Upper lobe of left lung (tissue), 6 donors: ENCODE measurements at regions not wholly inside any gene's neighbourhood (a gene's known extent, or its start where the extent isn't known, plus 50 kb on each side); places are given as distances from the start of the nearest gene placed in this dataset.

Experiments used
- ATAC-seq, 2 donors: fragments of 200-7000 bp; cut with Tn5 transposase; one replicate each; pipeline ENCODE4 v1.9.1; 2022; ENCODE audit warnings: mild to moderate bottlenecking in 2 of 2, moderate library complexity in 2 of 2; ENCODE audit not compliant: low FRiP score in 2 of 2
- DNase-seq, 2 donors: peaks; one replicate each; pipeline ENCODE4 v3.0.0-alpha.2; 2019 to 2020
- H3K27ac ChIP-seq, 4 donors: fragments of 200-600 bp; sonication (generic); one replicate each; pipeline ENCODE4 v1.5.1; 2016 to 2019
- H3K27me3 ChIP-seq, 4 donors: fragments of 200-600 bp; sonication (generic); one replicate each; pipeline ENCODE4 v1.5.1; 2017 to 2019
- H3K36me3 ChIP-seq, 4 donors: fragments of 200-600 bp; sonication (generic); one replicate each; pipeline ENCODE4 v1.5.1; 2016 to 2019
- H3K4me1 ChIP-seq, 4 donors: fragments of 200-600 bp; sonication (generic); one replicate each; pipeline ENCODE4 v1.5.1; 2018 to 2019
- H3K4me3 ChIP-seq, 4 donors: fragments of 200-600 bp; sonication (generic); one replicate each; pipeline ENCODE4 v1.5.1; 2017 to 2019; ENCODE audit warnings: mild to moderate bottlenecking in 2 of 4, moderate library complexity in 1 of 4
- H3K9me3 ChIP-seq, 4 donors: fragments of 200-600 bp; sonication (generic); one replicate each; pipeline ENCODE4 v1.5.1; 2018 to 2019
- EP300 ChIP-seq, 4 donors: sonication (generic); formaldehyde crosslinking; IDR thresholded peaks; one replicate each; pipeline ENCODE4 v1.5.1; 2017; ENCODE audit warnings: antibody characterized with exemption in 4 of 4, control low read depth in 2 of 4
- POLR2A ChIP-seq, 4 donors: fragments of 450-650 bp; IDR thresholded peaks; one replicate each; pipeline ENCODE4 v1.5.1; 2016 to 2017; ENCODE audit warnings: antibody characterized with exemption in 4 of 4, mild to moderate bottlenecking in 2 of 4
- POLR2AphosphoS5 ChIP-seq, 2 donors: sonication (generic); formaldehyde crosslinking; IDR thresholded peaks; one replicate each; pipeline ENCODE4 v1.5.1; 2017; ENCODE audit warnings: antibody characterized with exemption in 2 of 2
- WGBS, 2 donors: methylation state at CpG; one replicate each; pipeline ENCODE4 v1.1.5; 2017 to 2018; 5-methylcytosine and 5-hydroxymethylcytosine counted together
- TF ChIP-seq, protein P1 (sequence below), 6 experiments: fragments of 450-650 bp in 4 of 6; fragments of 200-600 bp in 2 of 6; sonication (generic) in 2 of 6; IDR thresholded peaks; one replicate each; pipeline ENCODE4 v1.5.1; 2016 to 2019; ENCODE audit warnings: antibody characterized with exemption in 6 of 6
- donor health status: DM: no; HTN: no; CAD: no; lungs with moderate emphysema.
- donor health status: DM: no; HTN: yes; CAD: no; lungs with severe emphysema.

DNA sequence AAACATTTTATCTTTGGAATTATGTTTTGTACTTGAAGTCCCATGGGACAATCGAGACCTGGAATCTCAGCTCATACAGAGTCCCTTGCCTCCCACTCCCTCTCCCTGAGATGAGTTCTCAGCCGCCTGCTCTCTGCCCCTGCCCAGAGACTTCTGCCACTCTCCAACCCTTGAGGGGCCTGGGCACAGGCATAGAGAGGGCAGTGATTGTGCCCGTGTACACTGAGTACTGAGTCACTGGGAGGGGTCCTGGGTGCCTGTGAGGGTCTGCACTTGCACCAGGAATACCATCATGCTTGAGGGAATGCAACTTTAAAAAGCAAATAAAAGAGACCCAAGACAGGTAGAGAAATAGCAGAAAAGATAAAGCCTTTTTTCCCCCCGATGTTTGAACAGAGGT is 453.8 kb upstream of the HS3ST5 start:
- no peaks in the 10 kb centered on the region for H3K9me3 ChIP-seq
- H3K27ac ChIP-seq, result no peak overlapping the region
- DNase-seq (no peak), ATAC-seq (peak in 1 of 2 donors; percentile 62)
- no peaks in the 10 kb centered on the region for H3K4me1 ChIP-seq
- no peak for TF ChIP-seq POLR2A (IDR thresholded peaks at IDR 0.05)
- TF ChIP-seq EP300 (IDR thresholded peaks at IDR 0.05), result no peak
- no peak for TF ChIP-seq POLR2AphosphoS5 (IDR thresholded peaks at IDR 0.05)
- TF ChIP-seq, protein P1, sequence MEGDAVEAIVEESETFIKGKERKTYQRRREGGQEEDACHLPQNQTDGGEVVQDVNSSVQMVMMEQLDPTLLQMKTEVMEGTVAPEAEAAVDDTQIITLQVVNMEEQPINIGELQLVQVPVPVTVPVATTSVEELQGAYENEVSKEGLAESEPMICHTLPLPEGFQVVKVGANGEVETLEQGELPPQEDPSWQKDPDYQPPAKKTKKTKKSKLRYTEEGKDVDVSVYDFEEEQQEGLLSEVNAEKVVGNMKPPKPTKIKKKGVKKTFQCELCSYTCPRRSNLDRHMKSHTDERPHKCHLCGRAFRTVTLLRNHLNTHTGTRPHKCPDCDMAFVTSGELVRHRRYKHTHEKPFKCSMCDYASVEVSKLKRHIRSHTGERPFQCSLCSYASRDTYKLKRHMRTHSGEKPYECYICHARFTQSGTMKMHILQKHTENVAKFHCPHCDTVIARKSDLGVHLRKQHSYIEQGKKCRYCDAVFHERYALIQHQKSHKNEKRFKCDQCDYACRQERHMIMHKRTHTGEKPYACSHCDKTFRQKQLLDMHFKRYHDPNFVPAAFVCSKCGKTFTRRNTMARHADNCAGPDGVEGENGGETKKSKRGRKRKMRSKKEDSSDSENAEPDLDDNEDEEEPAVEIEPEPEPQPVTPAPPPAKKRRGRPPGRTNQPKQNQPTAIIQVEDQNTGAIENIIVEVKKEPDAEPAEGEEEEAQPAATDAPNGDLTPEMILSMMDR (IDR thresholded peaks at IDR 0.05), result no peak
- no peak overlapping the region for H3K4me3 ChIP-seq
- no peaks in the 10 kb centered on the region for H3K27me3 ChIP-seq
- WGBS, 2 donors, result 71 to 79% methylated on average over 3 to 4 of the region's 4 CpGs
- no peaks in the 10 kb centered on the region for H3K36me3 ChIP-seq

- no peak for DNase-seq
- no peak for ATAC-seq
- H3K27ac ChIP-seq, result no peak overlapping the region
- no peaks in the 10 kb centered on the region for H3K36me3 ChIP-seq
- H3K27me3 ChIP-seq, result no peaks in the 10 kb centered on the region
- H3K4me1 ChIP-seq, result no peaks in the 10 kb centered on the region
- TF ChIP-seq POLR2A (IDR thresholded peaks at IDR 0.05) (no peak), EP300 (IDR thresholded peaks at IDR 0.05) (no peak), POLR2AphosphoS5 (IDR thresholded peaks at IDR 0.05) (no peak)
- TF ChIP-seq, protein P1 (IDR thresholded peaks at IDR 0.05), result no peak
- no peaks in the 10 kb centered on the region for H3K9me3 ChIP-seq
- no peak overlapping the region for H3K4me3 ChIP-seq
These were observed 450.6 kb upstream of the HS3ST5 start for GRCh38 chr6:114793428-114793827.

DNA sequence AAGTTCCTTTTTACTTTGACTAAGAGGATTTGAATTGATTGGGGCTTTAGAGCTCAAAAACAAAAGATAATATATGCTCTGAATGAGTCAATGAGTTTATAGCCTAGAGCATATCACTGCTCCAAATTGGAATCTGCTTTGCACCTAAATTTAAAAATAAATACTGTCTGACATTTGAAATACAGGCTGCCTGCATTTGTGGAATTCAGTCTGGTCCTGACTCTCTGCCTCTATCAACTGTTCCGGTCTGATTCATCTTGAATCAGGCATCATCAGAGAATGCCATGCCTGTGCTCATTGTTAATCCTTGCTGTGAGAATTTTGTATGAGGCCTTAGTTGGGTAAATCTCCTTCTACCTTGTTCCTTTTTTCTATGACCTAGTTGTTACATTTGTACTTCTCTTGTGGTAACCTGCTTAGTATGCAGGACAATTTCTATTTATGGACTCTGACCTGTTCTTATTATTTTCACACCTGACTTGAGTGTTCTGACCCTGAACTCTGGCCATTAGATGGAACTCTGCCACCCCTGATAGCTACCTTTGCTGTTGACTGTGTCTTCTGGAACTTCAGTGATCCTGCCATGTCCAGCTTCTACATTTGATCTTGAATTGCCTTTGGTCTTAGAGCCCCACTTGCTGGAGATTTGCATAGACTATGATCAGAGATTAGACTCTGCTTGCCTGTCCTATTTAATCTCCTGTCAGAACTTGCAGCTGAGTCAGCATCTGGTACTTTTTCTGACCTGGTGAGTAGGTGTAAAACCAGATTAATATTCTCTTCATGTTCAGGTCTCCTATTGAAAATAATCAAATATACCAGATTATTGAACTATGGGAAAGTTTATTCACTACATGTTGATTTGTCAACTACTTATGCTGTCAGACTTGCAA is 442.7 kb upstream of the HS3ST5 start:
- Histone ChIP-seq H3K27me3 (no peaks in the 10 kb centered on the region), H3K9me3 (no peaks in the 10 kb centered on the region), H3K27ac (no peak overlapping the region), H3K4me3 (no peak overlapping the region), H3K36me3 (no peaks in the 10 kb centered on the region), H3K4me1 (no peaks in the 10 kb centered on the region)
- TF ChIP-seq EP300 (IDR thresholded peaks at IDR 0.05) (no peak), POLR2AphosphoS5 (IDR thresholded peaks at IDR 0.05) (no peak), POLR2A (IDR thresholded peaks at IDR 0.05) (no peak)
- TF ChIP-seq, protein P1 (IDR thresholded peaks at IDR 0.05), result no peak
- ATAC-seq, result no peak
- DNase-seq, result no peak
- 84 to 94% methylated on average over 1 of the region's 1 CpG for whole genome bisulfite sequencing, 2 donors

GRCh38 chr6:114783783-114784182 is 441.0 kb upstream of the HS3ST5 start:
- 54 to 78% methylated on average over 3 of the region's 3 CpGs for WGBS, 2 donors
- Histone ChIP-seq H3K4me1 (no peaks in the 10 kb centered on the region), H3K27me3 (no peaks in the 10 kb centered on the region), H3K27ac (no peak overlapping the region), H3K4me3 (no peak overlapping the region), H3K36me3 (no peaks in the 10 kb centered on the region), H3K9me3 (no peaks in the 10 kb centered on the region)
- ATAC-seq (no peak), DNase-seq (no peak)
- TF ChIP-seq POLR2AphosphoS5 (IDR thresholded peaks at IDR 0.05) (no peak), POLR2A (IDR thresholded peaks at IDR 0.05) (no peak), EP300 (IDR thresholded peaks at IDR 0.05) (no peak)
- TF ChIP-seq, protein P1 (IDR thresholded peaks at IDR 0.05), result no peak

GRCh38 chr6:114783083-114783482 is 440.3 kb upstream of the HS3ST5 start:
- Histone ChIP-seq H3K27me3 (no peaks in the 10 kb centered on the region), H3K4me3 (no peak overlapping the region), H3K27ac (no peak overlapping the region), H3K36me3 (no peaks in the 10 kb centered on the region), H3K4me1 (no peaks in the 10 kb centered on the region), H3K9me3 (no peaks in the 10 kb centered on the region)
- DNase-seq (no peak), ATAC-seq (no peak)
- TF ChIP-seq, protein P1 (IDR thresholded peaks at IDR 0.05), result no peak
- no peak for TF ChIP-seq POLR2A (IDR thresholded peaks at IDR 0.05)
- TF ChIP-seq POLR2AphosphoS5 (IDR thresholded peaks at IDR 0.05), result no peak
- no peak for TF ChIP-seq EP300 (IDR thresholded peaks at IDR 0.05)
